ENCODE measurements at regions not wholly inside any gene's neighbourhood (a gene's known extent, or its start where the extent isn't known, plus 50 kb on each side); places are given as distances from the start of the nearest gene placed in this dataset.

DNA sequence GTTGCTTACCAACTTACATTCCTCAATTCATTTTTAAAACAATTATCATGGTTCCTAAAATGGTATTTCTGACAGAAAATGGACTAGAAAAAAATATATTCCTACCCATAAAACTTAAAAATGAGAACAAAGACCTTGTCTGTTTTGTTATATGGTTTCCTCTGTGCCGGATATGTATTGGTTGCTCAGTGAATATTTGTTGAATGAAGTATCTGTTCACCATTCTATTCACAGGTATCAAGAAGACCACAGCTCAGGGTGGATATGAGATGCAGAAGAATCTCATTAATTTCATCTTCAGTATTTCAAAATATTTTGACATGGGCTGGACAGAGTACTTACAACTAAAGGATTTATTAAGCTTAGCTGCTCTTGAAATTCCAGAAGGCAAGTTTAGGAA lies 58.1 kb downstream of the TUSC7 start:
- DNase-seq (ENCODE audit: low read depth), result no peak

DNA sequence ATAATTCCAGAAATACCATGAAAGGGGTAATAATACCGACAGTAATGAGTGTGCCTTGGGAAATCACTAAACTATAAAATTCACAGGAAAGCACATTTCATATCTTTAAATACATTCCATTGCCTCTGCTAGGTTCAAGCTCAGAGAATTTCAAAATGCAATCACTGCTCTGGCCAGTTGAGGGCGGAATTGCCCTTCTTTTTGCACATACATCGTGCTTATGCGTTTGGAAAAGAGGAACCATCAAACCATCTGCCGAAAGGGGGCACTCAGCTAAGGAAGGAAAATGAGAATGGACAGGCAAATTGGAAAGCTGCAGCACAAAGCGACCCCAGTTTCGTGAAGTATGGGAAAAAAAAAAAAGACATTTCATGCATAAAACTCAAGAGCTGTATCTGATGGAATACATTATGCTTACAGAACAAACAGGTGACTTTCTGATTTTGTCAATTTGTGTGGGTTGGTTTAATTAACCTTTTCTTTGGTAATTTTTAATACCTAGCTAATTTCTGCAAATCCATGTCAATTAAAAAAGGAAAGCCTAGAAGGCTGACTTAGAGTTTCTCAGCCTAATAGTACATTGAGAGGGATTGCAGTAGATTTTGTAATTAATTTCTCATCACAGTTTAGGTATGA lies 61.4 kb downstream of the TUSC7 start:
- peak; percentile 81 for DNase-seq (ENCODE audit: low read depth)

DNA sequence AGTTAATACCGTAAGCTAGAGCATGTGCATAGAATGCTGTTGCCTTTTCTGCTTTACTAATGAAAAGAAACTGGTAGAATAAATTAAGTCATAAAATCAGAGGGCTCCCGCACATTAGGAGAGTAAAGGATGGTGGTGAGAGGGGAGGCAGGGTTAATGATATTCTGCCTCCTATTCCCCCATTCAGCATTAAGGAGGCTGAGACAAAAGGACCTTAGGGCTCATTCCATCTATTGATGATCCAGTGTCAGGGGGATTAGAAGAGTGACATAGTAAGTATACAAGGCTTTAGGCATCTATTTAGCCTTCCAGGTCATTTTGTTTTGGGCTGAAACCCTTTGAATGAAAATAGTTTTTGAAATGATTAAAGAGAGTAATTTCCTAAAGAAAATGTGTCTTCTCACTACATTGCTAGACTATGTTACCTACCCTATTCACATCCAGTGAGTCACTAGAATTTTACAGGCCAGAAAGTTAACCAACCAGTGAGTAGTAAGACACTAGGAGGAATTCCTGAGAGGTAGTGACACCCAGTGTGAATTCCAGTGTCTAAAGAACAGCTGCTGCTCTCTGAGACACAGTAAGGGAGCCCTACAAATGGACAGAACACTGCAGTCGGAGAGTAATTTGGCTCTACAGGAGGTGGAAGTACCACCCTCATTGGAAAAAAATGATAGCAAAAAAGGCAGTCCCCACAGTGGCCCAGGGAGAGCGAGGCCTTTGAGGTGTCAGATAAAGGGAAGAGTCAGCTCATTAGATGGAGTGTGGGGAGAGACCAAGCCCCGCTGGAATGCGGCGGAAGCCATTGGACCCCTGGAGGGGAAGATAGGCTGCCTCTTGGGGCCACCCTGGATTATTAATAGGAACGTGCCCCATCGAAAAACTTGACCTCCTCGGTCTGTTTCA lies 67.6 kb downstream of the TUSC7 start:
- DNase-seq (ENCODE audit: low read depth), result peak; percentile 49

DNA sequence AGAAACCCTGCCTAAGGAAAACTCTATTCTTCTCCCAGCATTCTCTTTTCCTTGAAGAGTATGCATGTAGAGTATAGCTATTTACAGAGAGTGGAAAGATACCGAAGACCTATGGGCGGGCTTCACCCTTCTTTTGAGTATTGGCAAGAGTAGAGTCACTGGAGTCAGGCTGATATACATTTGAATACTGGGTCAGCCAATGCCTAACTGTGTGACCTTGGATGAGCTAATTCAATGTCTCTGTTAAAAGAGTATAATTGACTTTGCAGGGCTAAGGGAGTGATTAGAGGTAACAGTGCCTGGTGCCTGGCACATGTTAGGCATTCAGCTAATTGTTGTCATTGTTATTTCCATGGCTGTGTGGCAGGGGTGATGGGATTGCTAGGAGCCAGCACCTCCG lies 75.6 kb downstream of the TUSC7 start:
- DNase-seq (ENCODE audit: low read depth), result no peak

DNA sequence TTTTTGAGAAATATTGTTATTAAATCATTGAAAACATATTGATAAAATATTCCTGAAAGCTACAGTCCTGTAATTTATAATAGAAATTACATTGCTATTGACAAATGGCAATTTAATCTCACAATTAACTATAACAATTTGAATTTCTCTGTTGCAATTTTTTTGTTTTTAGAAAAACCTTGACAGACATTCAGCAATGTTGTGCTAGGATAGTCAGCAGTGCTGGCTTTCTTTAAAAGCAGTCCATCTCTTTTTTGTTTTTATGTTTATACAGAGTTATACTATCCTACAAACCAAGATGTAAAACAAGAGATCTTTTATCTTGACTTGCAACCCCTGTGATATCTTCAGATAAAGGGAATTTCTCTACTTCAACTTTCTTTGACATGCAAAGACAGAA lies 93.1 kb downstream of the TUSC7 start:
- DNase-seq (ENCODE audit: low read depth), result no peak

DNA sequence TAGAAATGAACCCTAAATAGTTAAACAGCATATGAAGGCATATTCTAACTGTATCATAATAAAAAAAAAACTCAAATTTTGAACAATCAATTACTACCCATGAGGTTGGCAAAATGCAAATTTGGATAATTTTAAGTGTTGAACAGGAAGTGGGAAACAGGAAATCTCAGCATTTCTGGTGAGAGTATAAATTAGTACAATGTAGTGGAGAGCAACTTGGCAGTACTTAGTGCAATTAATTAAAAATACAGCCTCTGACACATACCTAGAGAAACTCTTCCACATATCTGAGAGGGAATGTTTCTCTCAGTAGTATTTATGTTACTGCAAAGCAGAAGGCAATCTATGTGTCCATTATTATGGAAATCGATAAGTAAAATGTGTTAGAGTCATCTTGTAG lies 96.8 kb downstream of the TUSC7 start:
- no peak for DNase-seq (ENCODE audit: low read depth)

DNA sequence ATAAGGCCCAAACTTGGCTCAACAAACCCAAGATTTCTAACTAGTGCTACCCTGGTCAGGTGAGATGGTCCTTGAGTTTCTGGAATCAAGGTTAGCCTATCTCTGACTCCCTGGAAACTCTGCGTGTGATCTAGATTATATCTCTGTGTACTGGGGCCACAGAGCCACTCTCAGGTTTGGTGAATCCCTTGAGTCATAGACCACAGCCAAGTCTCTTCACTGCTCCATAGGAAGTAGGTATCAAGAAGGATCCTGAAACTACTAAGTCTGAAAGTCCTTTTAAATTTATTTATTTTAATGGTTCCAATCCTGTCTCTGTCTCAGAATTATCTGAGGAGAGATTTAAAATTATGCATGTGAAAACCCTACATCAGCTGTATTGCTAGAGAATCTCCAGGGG lies 99.1 kb downstream of the TUSC7 start:
- DNase-seq (ENCODE audit: low read depth), result no peak

DNA sequence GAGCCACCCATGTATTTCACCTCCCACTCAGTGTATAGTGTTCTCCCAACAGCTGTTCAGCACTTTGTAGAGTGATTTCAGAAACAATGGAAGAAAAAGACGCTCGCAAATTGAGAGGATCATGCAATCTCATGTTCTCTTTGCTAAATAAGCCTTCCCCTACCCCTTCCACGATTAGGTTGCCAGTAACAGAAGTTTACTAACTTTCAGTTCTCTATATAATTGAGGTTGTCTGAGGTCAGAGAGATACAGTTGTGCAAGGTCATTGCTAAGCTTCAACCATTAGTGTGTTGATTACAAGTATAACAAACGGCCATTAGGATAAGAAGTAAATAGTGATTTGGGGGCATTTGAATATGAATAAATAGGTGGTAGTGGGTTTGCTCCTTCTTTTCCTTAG lies 99.6 kb downstream of the TUSC7 start:
- DNase-seq (ENCODE audit: low read depth), result no peak

DNA sequence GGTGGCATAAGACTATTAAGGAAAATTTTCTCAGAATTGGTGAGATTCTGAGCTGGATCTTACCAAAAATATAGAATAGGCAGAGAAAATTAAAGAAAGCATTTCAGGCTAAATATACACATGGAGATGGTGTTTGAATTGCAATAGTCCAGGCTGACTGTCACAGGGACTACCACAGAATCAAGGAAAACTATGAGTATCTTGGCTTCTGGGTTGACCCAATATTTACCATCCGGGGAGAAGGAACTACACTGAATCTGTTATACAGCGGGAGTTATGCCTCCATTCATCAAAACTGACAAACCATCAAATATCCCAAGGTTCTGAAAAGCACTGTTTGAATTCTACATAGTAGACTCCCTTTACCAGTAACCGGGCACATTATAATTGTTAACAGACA lies 102.2 kb downstream of the TUSC7 start:
- DNase-seq (ENCODE audit: low read depth), result no peak

DNA sequence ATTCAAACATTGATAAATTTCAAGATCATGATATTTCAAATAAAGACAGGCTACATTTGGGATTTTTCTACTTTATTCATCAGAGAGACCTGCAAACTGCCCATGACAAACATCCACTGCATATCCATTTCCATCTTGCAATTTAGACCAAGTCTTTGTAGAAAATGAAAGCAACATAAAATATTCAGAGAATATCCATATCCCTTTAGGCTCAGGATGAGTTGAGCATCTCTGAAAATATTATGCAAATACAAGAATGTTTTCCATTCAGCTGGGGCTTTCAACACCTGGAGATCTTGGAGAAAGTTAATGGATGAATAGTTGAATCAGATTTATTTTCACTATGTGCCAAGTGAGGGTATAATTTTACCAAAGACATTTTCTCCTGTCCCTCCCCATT lies 103.4 kb downstream of the TUSC7 start:
- no peak for DNase-seq (ENCODE audit: low read depth)

DNA sequence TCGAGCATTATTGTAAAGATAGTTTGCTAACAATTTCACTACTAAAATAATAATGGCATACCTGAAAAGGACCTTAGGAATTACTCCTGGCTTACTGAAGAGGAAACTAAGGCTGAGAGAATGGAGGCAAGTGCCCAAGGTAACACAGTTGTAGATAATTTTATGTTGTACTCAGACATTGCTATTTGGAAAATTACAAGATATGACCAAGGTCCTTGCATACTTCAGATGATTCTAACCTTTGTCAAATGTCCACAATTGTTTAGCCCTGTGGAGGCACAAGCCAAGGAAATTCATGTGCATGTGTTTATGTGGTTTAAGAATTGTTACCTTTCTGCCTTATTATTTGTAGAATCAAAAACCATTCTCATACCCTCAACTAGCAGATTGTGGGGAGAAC lies 105.7 kb downstream of the TUSC7 start:
- no peak for DNase-seq (ENCODE audit: low read depth)

DNA sequence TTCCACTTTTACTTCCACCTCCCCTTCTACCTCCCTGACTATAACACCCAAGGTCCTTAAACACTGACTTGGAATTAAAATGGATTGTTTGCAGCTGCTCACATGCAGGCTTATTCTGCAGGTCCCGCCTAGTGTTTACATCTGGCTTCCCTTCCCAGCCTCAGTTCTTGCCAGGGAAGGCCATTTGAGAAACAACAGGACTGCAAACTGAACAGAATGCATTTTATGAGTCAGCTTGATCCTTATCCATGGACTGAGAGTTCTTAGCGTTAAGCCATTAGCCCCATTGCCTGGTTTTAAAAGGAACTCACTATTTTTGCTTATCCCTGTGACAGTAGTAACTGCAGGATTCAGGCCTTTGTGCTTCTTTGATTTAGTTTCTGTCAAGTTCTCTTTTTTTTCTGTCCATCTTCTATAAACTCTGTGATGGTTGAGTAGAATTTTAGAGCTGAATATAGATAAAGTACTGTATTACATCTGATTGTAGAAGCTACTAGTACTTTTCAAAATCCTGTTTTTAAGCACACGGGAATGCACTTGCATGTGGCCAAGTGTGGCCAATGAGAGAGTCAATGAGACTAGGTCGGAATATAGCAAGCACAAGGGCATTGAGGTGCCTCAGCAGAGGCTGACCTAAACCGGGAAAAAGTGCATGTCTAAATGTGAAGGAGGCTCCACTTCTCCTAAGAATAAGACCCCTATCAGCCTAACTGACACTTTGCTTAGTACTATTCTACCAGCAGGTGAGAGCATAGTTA lies 106.4 kb downstream of the TUSC7 start:
- peak; percentile 3 for DNase-seq (ENCODE audit: low read depth)

DNA sequence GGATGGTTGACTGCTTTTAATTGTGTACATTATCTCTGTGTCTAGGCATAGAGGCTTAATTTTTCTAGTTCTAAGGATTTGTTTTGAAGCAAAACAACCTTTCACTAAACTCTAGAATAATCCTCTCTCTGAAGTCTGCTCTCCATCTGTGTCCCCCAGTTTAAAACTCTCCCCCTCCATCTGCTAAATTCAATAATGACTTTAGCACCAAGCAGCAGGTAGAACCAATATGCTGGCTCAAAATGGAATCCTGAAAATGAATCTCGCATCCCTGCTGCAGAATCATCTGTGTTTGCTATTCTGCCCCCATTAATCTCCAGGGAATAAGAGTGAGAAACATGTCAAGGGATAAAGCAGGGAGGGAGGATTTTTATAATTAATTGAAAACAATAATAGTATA lies 111.8 kb downstream of the TUSC7 start:
- DNase-seq (ENCODE audit: low read depth), result no peak

DNA sequence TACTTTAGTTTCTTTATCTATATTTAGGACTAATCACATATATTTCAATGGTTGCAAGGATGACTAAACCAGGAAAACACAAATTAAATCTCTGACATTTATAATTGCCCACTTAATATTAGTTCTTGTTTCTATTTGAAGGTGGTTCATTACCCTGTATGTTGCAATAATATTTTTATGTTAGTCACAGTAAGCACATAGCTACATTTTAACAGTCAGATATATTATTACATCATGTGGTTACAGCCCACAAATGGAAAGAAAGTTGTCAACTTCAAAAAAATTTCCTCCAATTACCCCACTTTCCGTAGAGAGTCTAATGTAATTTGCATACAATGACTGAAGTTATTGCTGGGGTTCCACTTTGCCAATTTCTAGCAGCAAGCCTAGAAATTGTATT lies 114.6 kb downstream of the TUSC7 start:
- DNase-seq (ENCODE audit: low read depth), result no peak

DNA sequence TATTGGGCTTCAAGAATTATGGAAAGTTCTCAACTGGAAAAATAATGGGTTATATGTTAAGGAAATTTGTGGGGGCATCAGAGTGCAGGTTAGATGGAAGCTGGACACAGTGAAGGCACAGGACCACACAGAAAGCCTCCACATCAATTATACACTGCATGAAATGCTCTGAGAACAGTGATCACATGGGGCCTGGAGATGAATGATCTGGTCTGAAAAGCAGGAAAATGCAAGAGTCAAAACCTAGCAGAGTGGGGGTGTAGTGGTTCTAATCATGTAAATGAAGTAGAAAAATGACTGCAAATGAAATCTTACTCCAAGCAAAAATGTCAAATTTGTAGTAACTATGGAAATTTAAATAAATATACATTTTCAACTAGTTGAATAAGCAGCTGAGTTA lies 123.6 kb downstream of the TUSC7 start:
- DNase-seq (ENCODE audit: low read depth), result no peak

DNA sequence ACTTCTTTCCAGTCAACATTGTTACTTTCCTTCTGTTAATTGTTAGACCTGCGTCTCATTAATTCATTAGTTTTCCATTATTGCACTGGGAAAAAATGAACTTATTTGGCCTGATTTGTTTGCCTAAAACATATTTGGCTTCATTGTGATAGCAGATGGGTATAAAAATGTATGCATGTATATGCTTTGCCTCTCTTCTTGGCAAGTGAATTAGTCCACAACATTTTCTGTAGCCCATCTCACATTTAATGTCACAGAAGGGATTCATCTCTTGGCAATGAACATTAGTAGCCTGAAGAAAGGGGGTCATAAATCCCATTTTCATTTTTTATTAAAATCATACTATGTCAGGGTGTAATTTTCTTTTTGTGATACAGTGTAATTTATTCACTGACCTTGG lies 125.2 kb downstream of the TUSC7 start:
- no peak for DNase-seq (ENCODE audit: low read depth)

DNA sequence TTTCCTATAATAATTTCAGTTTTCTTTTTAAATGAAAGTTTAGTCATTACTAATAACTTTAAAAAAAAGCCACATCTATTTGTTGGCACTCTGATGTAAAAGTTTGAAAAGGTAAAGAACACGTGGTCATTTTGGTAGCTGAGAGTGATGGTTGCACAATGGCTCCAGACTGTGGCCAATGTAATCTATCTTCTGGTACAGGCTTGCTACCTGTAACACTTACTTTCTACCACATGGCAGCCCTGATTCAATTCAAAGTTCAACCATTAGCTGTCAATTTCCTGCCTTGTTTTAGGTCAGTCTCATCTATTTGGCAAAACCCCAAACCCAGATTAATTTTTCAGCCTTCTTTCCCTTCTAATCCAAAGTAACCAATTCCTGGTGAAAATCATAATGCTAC lies 126.1 kb downstream of the TUSC7 start:
- DNase-seq (ENCODE audit: low read depth), result no peak

DNA sequence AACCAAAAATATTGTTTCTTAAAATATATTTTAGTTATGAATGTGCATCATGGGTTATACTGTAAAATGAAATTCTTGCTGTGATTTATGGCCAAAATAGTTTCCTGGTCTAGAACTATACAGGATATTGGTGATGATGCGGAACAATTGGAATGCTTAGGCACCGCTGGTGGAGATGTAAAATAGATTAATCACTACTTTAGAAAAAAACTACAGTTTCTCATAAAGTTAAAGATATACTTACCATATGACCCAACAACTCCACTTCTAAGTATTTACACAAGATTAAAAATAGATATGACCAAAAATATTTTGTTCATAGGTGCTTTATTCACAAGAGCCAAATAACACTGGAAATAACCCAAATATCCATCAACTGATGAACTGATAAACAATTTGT lies 126.7 kb downstream of the TUSC7 start:
- DNase-seq (ENCODE audit: low read depth), result no peak

DNA sequence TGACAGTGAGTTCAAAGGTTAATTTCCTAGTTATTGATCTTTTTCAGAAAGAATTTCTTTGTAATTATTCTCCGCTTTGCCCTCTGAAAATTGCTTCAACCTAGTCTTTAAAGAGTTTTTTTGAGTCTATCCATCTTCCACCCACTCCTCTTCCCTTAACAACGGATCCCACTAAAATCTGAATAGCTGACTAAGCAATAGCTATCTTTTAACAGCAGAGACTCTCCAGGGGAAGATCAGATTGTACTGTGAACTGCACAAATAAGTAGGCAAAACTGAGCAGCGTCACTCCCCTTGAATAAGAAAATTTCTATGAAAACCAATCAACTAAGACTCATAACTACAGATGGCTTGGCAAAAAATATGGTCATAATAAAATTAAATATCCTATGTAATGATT lies 127.9 kb downstream of the TUSC7 start:
- DNase-seq (ENCODE audit: low read depth), result no peak

DNA sequence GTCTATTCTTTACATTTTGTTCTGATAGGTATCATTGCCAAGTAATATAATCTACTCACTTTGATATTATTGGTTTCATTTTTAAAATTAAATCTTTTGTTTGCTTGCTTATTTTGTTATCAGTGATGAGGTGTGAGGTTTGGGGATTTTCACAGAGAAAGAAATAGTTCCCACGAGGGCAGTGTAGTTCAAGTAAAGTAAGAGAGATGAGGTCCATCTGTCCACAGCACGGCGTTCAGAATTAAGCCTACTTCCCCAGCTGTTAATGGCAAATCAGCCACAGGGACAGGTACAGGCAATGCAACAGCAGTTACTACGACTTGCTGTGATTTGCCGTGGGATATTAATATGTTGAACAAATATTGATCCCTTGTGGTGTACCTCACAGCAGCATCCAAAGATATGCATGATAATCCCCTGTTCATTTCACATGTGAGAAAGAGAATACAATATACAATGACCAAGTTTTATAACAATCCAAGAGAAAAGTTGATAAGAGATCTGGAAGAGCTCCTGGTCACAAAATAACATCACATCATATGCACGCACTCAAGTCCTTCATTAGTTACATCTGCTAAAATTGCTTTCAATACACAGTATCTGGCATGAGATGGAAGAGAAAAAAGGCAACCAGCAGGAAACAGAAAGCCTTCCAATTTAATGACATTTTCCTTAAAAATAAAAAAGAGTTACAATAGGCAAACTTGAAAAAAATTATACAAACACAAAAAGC lies 131.6 kb downstream of the TUSC7 start:
- DNase-seq (ENCODE audit: low read depth), result no peak

DNA sequence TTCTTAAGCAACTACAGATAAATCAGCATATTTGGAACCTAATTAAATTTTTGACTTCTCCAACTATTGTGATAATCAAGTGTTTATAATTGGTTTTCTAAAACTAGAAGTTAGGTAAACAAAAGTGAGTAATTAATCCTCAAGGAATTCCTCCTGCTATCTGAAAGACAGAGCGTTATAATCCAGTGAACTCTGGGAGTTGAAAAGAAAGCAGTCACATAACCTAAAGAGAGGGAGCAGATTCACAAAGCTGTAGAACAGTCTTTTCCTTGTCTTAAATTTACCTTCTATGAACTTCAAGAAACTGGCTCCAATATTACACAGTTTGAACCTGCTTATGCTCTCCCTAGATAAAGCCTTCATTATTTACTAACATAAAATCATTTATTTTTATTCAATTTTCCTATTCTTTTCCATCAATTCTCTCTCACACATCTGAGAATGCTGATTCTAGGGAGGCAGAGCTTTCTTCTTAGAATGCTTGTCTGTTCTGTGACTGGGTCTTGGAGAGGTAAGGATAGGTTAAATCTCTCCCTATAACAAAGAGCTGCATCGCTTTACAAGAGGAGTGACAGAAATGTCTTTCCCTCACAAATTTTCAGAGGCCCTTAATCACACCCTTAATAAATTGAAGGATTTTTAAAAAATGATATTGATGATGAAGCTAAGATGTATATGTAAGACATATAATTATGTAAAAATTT lies 132.8 kb downstream of the TUSC7 start:
- no peak for DNase-seq (ENCODE audit: low read depth)

All from myocyte (in vitro differentiated cells).